NCI-H774 (cell line): ENCODE measurements at regions not wholly inside any gene's neighbourhood (a gene's known extent, or its start where the extent isn't known, plus 50 kb on each side); places are given as distances from the start of the nearest gene placed in this dataset.

Source experiments
- DNase-seq: peaks from one replicate; lab custom pipeline; 2025; lab: John Stamatoyannopoulos, UW

- DNase-seq = no peak
Measured at GRCh38 chr10:35693800-35694199, 51.7 kb upstream of the FZD8 start.
